ENCODE measurements at regions not wholly inside any gene's neighbourhood (a gene's known extent, or its start where the extent isn't known, plus 50 kb on each side); places are given as distances from the start of the nearest gene placed in this dataset.

DNA sequence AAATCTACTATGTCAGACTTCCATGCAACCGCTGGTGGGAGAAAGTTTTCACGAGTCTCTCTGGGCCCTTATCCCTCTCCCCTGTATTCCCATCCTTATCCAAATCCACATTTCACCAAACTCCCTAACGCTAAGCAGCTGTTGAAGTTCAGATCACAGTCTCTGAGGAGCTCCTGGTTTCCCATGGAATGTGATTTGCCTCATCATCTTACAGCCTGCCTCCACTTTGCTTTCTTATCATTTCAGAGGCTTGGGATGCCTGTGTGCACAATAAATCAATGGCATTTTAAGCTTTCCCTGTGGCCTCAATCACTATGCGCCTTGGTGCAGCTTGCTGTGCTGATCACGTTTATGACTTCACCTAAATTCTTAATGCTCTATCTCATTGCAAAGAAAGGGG lies 352.4 kb upstream of the FAT3 start:
- Mint-ChIP-seq H3K27ac (peak overlapping the region; percentile 54), H3K27me3 (ENCODE audit: low read depth) (no peaks in the 10 kb centered on the region), H3K4me1 (peaks cover 47% of the 10 kb centered on the region), H3K4me3 (no peak overlapping the region), H3K36me3 (no peaks in the 10 kb centered on the region), H3K9me3 (no peaks in the 10 kb centered on the region)
- TF ChIP-seq, protein P1, sequence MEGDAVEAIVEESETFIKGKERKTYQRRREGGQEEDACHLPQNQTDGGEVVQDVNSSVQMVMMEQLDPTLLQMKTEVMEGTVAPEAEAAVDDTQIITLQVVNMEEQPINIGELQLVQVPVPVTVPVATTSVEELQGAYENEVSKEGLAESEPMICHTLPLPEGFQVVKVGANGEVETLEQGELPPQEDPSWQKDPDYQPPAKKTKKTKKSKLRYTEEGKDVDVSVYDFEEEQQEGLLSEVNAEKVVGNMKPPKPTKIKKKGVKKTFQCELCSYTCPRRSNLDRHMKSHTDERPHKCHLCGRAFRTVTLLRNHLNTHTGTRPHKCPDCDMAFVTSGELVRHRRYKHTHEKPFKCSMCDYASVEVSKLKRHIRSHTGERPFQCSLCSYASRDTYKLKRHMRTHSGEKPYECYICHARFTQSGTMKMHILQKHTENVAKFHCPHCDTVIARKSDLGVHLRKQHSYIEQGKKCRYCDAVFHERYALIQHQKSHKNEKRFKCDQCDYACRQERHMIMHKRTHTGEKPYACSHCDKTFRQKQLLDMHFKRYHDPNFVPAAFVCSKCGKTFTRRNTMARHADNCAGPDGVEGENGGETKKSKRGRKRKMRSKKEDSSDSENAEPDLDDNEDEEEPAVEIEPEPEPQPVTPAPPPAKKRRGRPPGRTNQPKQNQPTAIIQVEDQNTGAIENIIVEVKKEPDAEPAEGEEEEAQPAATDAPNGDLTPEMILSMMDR (IDR thresholded peaks at IDR 0.05; ENCODE audit: unreplicated experiment): no peak
- no peak for DNase-seq (ENCODE audit: low spot score in 2 of 2, unreplicated experiment in 2 of 2)

DNA sequence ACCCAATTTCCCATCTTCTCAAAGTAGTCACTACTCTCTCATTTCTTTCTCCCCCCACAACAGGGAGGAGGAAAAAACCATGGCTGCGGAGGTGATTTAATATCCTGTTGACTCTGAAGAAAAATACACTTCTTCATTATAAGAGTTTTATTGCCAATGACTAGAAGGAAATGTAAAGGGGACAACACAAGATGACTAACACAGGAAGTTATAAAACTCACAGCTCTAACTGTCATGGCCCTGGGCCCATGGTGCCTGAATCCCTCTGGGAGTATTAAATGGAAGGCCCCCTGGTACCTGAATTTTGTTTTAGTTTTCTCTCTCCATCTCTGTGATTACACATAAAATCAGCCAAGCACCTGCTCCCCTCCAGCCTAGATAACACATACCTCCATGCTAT lies 352.8 kb upstream of the FAT3 start:
- no peak for DNase-seq (ENCODE audit: low spot score in 2 of 2, unreplicated experiment in 2 of 2)
- H3K36me3 Mint-ChIP-seq: no peaks in the 10 kb centered on the region
- no peak overlapping the region for H3K4me3 Mint-ChIP-seq
- TF ChIP-seq, protein P1 (IDR thresholded peaks at IDR 0.05; ENCODE audit: unreplicated experiment): no peak
- H3K9me3 Mint-ChIP-seq: no peaks in the 10 kb centered on the region
- H3K27ac Mint-ChIP-seq: peak overlapping the region; percentile 54
- no peaks in the 10 kb centered on the region for H3K27me3 Mint-ChIP-seq (ENCODE audit: low read depth)
- peaks cover 47% of the 10 kb centered on the region for H3K4me1 Mint-ChIP-seq

DNA sequence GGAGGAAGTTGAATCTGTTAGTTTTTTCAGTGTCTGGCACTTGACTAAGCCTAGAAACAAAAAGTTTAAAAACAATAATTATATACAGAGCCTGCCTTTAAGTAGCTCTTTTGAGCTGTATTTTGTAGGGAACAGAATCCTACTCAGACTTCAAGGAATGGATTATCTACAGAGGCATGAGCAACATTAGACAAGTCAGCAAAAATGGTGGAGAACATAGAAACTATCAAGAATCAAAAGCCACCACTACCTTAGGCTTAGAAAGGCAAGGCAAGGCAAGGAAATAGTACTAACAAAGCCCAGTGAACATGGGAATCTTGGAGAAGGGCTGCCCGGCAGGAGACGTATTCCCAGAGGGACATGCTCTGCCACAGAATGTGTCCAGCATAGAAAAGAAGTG lies 353.6 kb upstream of the FAT3 start:
- Mint-ChIP-seq H3K27ac (no peak overlapping the region), H3K36me3 (no peaks in the 10 kb centered on the region), H3K9me3 (no peaks in the 10 kb centered on the region), H3K4me3 (no peak overlapping the region), H3K4me1 (peaks cover 41% of the 10 kb centered on the region), H3K27me3 (ENCODE audit: low read depth) (no peaks in the 10 kb centered on the region)
- TF ChIP-seq, protein P1 (IDR thresholded peaks at IDR 0.05; ENCODE audit: unreplicated experiment): no peak
- DNase-seq (ENCODE audit: low spot score in 2 of 2, unreplicated experiment in 2 of 2): no peak

DNA sequence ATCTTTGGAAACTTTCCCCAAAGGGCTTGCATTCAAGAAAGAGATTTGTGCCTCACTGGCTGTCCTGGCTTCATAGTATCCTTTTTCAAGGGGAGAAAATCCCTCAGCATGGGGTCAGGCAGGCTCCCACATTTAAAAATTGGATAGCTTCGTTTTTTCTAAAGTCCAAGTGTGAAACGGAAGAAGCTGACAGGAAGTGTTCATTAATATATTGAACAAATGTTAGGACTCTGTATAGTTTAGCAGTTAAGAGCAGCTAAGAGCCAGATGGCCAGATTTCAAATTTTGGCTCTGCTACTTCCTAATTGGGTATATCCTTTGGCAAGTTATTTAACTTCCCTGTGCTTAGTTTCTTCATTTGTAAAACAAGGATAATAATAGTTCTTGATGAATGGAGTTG lies 354.9 kb upstream of the FAT3 start:
- no peak overlapping the region for H3K27ac Mint-ChIP-seq
- H3K4me1 Mint-ChIP-seq: peaks cover 45% of the 10 kb centered on the region
- H3K4me3 Mint-ChIP-seq: no peak overlapping the region
- H3K9me3 Mint-ChIP-seq: no peaks in the 10 kb centered on the region
- no peaks in the 10 kb centered on the region for H3K27me3 Mint-ChIP-seq (ENCODE audit: low read depth)
- no peak for DNase-seq (ENCODE audit: low spot score in 2 of 2, unreplicated experiment in 2 of 2)
- TF ChIP-seq, protein P1 (IDR thresholded peaks at IDR 0.05; ENCODE audit: unreplicated experiment): no peak
- H3K36me3 Mint-ChIP-seq: no peaks in the 10 kb centered on the region

DNA sequence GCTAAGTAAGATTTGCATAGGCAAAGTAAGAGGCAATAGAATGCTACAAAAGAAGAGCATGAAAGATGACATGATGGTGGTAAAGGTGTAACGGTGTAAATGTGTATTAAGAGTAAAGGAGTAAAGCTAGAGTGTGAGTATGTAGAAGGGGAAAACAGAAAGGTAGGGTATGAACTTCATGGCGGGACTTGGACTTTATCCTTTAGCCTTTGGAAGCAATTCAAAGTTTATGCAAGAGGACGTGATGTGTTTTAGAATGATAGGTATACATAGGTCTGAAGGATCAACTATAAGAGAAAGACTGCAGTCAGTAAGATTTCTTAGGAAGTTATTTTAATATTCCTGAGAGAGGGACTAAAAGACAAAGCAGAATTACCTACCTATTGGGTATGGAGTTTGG lies 358.0 kb upstream of the FAT3 start:
- no peaks in the 10 kb centered on the region for H3K36me3 Mint-ChIP-seq
- H3K9me3 Mint-ChIP-seq: peaks cover 7% of the 10 kb centered on the region
- DNase-seq (ENCODE audit: low spot score in 2 of 2, unreplicated experiment in 2 of 2): no peak
- no peak overlapping the region for H3K27ac Mint-ChIP-seq
- H3K4me1 Mint-ChIP-seq: peaks cover 31% of the 10 kb centered on the region
- TF ChIP-seq, protein P1 (IDR thresholded peaks at IDR 0.05; ENCODE audit: unreplicated experiment): no peak
- H3K27me3 Mint-ChIP-seq (ENCODE audit: low read depth): no peaks in the 10 kb centered on the region
- no peak overlapping the region for H3K4me3 Mint-ChIP-seq

DNA sequence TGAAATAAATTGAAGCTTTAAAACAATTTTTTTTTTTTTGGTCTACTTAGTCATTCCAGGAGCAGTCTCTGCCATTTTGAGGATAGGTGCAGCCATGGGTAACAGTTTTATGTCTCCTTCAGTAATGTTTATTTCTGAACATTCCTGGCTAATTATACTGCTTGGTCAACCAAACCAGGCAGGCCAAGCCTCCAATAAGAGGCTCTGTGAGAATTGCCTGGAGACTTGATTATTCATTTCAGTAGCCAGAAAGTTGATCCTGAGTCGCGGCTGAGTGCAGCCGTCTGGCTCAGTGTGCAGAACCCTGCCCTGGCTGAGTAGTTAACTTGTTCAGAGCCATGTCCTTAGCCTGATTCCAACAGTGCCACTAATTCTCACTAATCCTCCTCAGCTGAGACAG lies 364.0 kb upstream of the FAT3 start:
- TF ChIP-seq, protein P1 (IDR thresholded peaks at IDR 0.05; ENCODE audit: unreplicated experiment): no peak
- H3K27ac Mint-ChIP-seq: no peak overlapping the region
- H3K9me3 Mint-ChIP-seq: peaks cover 7% of the 10 kb centered on the region

More for the DNA sequence above, 364.0 kb upstream of the FAT3 start:
- Mint-ChIP-seq H3K36me3 (no peaks in the 10 kb centered on the region), H3K4me3 (no peak overlapping the region), H3K27me3 (ENCODE audit: low read depth) (no peaks in the 10 kb centered on the region), H3K4me1 (peaks cover 11% of the 10 kb centered on the region)
- DNase-seq (ENCODE audit: low spot score in 2 of 2, unreplicated experiment in 2 of 2): no peak

All from mesothelial cell of epicardium (in vitro differentiated cells).